ENCODE measurements at regions not wholly inside any gene's neighbourhood (a gene's known extent, or its start where the extent isn't known, plus 50 kb on each side); places are given as distances from the start of the nearest gene placed in this dataset.

DNA sequence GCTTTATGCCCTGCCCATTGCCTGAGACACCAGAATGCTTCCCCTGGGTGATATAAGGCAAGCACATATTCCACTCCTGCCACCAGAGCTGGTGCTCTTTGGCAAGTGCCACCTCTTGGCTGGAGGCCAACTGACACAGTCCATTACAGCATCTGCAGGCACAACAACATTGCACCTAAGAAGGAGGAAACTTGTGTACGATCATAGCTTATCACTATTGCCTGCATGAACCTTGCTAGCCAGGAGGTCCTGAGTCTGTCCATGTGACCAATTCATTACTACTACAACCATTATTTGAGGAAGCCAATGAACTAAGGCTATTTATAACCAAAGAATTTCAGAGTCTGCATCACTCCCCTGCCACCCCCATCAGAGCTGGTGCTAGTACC lies 119.8 kb upstream of the SCAF11 start:
- no peak overlapping the region for H3K27ac ChIP-seq
- H3K4me2 ChIP-seq (ENCODE audit: low read length): no peak overlapping the region

DNA sequence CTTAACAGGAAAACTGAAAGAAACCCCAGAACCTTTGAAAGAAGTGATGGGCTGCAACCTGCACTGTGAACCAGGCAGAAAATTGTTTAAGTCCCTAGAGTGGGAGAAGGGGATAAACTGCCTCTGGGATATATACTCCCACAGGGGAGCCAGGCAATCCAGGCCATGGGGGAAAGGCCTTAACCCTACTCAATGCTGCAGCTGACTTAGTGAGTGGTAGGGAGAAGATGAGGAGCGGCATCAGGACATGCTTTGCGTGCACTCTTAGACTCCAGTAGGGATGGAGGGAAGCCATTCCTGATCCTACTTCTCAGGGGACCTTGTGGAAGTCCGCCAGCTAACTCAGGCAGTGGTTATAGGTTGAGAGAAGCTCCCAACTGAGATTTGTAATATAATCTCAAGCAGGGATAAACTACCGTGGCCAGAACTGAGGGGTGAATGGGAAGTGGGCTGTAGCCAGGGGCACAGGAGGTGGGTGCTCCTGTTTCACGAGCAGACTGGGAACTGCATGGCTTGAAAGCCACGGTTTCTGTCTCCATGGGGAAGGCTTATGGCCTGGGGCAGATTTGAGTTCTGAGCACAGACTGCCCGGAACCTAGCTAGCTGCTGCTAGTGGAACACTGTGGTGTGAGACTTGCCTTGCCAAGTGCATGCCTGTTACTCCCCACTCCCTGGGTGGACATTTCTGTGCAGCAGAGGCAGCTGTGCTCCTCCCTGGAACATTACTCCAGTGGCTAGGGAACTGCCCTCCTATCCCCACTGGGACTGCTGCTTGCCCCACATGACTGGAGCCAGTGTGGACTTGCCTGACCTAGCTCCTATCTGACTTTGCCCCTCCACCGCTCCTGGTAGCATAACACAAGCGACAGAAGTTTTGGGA lies 119.2 kb upstream of the SCAF11 start:
- peaks cover 10% of the 10 kb centered on the region for H3K4me1 ChIP-seq
- TF ChIP-seq, protein P1, sequence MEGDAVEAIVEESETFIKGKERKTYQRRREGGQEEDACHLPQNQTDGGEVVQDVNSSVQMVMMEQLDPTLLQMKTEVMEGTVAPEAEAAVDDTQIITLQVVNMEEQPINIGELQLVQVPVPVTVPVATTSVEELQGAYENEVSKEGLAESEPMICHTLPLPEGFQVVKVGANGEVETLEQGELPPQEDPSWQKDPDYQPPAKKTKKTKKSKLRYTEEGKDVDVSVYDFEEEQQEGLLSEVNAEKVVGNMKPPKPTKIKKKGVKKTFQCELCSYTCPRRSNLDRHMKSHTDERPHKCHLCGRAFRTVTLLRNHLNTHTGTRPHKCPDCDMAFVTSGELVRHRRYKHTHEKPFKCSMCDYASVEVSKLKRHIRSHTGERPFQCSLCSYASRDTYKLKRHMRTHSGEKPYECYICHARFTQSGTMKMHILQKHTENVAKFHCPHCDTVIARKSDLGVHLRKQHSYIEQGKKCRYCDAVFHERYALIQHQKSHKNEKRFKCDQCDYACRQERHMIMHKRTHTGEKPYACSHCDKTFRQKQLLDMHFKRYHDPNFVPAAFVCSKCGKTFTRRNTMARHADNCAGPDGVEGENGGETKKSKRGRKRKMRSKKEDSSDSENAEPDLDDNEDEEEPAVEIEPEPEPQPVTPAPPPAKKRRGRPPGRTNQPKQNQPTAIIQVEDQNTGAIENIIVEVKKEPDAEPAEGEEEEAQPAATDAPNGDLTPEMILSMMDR (IDR thresholded peaks at IDR 0.05): no peak
- H3K9me3 ChIP-seq (ENCODE audit: control insufficient read depth, low read length): no peaks in the 10 kb centered on the region
- no peak overlapping the region for H3K4me2 ChIP-seq (ENCODE audit: low read length)
- no peaks in the 10 kb centered on the region for H3K79me2 ChIP-seq
- H3K4me3 ChIP-seq (ENCODE audit: low read depth, low read length): no peak overlapping the region
- no peaks in the 10 kb centered on the region for H3K36me3 ChIP-seq (ENCODE audit: control insufficient read depth, insufficient read depth, low read length)
- H2AFZ ChIP-seq: peak overlapping the region; percentile 40
- no peak overlapping the region for H3K27ac ChIP-seq
- no peaks in the 10 kb centered on the region for H3K27me3 ChIP-seq (ENCODE audit: control insufficient read depth, insufficient read depth, low read length)
- H3K9ac ChIP-seq: no peak overlapping the region

More for the DNA sequence above, 119.8 kb upstream of the SCAF11 start:
- Histone ChIP-seq H3K9me3 (ENCODE audit: control insufficient read depth, low read length) (no peaks in the 10 kb centered on the region), H2AFZ (peak overlapping the region; percentile 40), H3K9ac (no peak overlapping the region), H3K79me2 (no peaks in the 10 kb centered on the region), H3K36me3 (ENCODE audit: control insufficient read depth, insufficient read depth, low read length) (no peaks in the 10 kb centered on the region), H3K4me3 (ENCODE audit: low read depth, low read length) (no peak overlapping the region), H3K4me1 (peaks cover 10% of the 10 kb centered on the region), H3K27me3 (ENCODE audit: control insufficient read depth, insufficient read depth, low read length) (no peaks in the 10 kb centered on the region)
- TF ChIP-seq, protein P1 (IDR thresholded peaks at IDR 0.05): no peak

DNA sequence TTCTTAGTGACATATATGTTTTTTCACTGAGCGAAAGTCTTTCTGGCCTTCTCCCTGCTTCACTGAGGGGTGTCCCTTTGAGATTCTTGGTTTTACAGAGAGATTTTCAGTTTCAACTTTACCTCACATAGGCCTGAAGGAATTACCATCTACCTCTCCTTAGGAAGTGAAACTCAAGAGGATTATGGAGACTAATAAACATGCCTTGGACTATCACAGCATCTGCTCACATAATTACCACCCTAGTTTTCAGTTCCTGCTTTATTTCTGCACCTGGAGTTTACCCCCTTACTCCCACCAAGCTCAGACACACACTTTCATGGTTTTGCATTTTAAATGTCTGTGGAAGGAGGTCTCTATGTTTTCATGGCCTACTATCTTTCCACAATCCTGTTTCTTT lies 118.3 kb upstream of the SCAF11 start:
- TF ChIP-seq, protein P1 (IDR thresholded peaks at IDR 0.05): no peak
- H3K4me2 ChIP-seq (ENCODE audit: low read length): no peak overlapping the region
- H3K9me3 ChIP-seq (ENCODE audit: control insufficient read depth, low read length): no peaks in the 10 kb centered on the region
- H3K27ac ChIP-seq: no peak overlapping the region
- H2AFZ ChIP-seq: peak overlapping the region; percentile 13
- H3K36me3 ChIP-seq (ENCODE audit: control insufficient read depth, insufficient read depth, low read length): no peaks in the 10 kb centered on the region
- no peaks in the 10 kb centered on the region for H3K79me2 ChIP-seq
- H3K27me3 ChIP-seq (ENCODE audit: control insufficient read depth, insufficient read depth, low read length): no peaks in the 10 kb centered on the region
- H3K9ac ChIP-seq: no peak overlapping the region
- H3K4me1 ChIP-seq: peaks cover 10% of the 10 kb centered on the region
- H3K4me3 ChIP-seq (ENCODE audit: low read depth, low read length): no peak overlapping the region

DNA sequence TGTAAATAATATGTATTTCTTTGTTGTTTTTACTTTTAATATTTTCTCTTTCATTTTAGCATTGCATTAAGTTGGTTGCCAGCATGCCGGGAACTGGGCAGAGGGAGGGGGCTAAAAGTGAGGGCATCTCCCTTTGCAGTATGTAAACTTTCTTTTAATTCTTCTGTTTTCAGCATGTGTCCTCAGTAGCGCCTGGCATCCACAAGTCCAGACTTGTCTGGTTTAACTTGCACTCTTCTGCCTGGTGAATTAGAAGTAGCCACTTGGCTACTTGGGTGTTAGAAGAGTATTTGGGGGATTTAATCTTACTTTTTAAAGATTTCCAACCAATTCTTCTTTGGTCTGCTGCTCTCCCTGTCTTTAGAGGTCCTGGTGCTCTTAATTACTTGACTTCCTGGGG lies 117.2 kb upstream of the SCAF11 start:
- H3K27me3 ChIP-seq (ENCODE audit: control insufficient read depth, insufficient read depth, low read length): no peaks in the 10 kb centered on the region
- TF ChIP-seq, protein P1 (IDR thresholded peaks at IDR 0.05): no peak
- no peak overlapping the region for H3K4me2 ChIP-seq (ENCODE audit: low read length)
- H3K9ac ChIP-seq: no peak overlapping the region
- H3K36me3 ChIP-seq (ENCODE audit: control insufficient read depth, insufficient read depth, low read length): no peaks in the 10 kb centered on the region
- H3K9me3 ChIP-seq (ENCODE audit: control insufficient read depth, low read length): no peaks in the 10 kb centered on the region
- peaks cover 10% of the 10 kb centered on the region for H3K4me1 ChIP-seq
- H3K79me2 ChIP-seq: no peaks in the 10 kb centered on the region
- H2AFZ ChIP-seq: peak overlapping the region; percentile 2
- no peak overlapping the region for H3K27ac ChIP-seq
- no peak overlapping the region for H3K4me3 ChIP-seq (ENCODE audit: low read depth, low read length)

DNA sequence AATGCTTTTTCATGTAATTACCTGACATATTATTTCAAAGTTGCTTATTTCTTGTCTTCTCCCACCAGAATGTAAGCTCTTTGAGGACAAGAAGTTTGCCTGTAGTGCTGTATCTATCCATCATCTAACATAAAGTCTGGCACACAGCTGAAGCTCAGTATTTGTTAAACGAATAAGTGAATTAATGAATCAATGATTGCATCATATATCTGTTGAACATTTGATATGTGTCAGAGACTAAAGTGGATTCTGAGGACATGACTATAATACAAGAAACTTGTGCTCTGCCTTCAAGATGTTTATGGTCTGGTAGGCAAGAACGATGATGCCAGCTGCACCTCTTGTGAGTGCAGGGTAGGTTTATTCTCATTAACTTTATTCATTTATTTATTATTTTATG lies 115.4 kb upstream of the SCAF11 start:
- Histone ChIP-seq H3K4me3 (ENCODE audit: low read depth, low read length) (no peak overlapping the region), H3K4me1 (peaks cover 10% of the 10 kb centered on the region), H2AFZ (no peak overlapping the region), H3K9ac (no peak overlapping the region), H3K4me2 (ENCODE audit: low read length) (no peak overlapping the region), H3K9me3 (ENCODE audit: control insufficient read depth, low read length) (no peaks in the 10 kb centered on the region), H3K36me3 (ENCODE audit: control insufficient read depth, insufficient read depth, low read length) (no peaks in the 10 kb centered on the region), H3K27ac (no peak overlapping the region), H3K79me2 (no peaks in the 10 kb centered on the region), H3K27me3 (ENCODE audit: control insufficient read depth, insufficient read depth, low read length) (no peaks in the 10 kb centered on the region)
- TF ChIP-seq, protein P1 (IDR thresholded peaks at IDR 0.05): no peak

Data from parathyroid adenoma (tissue), 2 donors.